ENCODE measurements at regions not wholly inside any gene's neighbourhood (a gene's known extent, or its start where the extent isn't known, plus 50 kb on each side); places are given as distances from the start of the nearest gene placed in this dataset.

DNA sequence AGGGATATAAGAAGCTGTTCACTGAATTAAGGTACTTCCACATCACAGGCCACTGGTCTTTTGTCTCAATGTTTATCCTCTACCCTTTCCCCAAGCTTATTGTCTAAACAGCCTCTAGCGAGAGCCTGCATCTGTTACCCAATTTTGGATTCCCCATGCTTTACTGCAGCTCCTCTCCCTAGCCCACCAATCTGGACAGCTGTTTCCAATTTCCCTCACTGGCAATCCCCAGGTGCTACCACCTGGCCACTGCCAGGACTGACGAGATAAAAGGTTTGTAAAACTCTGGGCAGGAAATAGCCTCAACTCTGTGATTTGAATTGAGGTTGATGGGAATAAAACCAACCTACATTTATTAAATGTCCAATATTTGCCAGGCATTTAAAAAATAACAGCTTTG is 58.0 kb upstream of the TEX9 start:
- peak; percentile 2 to 17 for DNase-seq

GRCh38 chr15:56298723-56299122 is 55.0 kb upstream of the RFX7 start:
- no peak for DNase-seq

GRCh38 chr15:56295433-56295832 is 51.8 kb upstream of the RFX7 start:
- no peak for DNase-seq

DNA sequence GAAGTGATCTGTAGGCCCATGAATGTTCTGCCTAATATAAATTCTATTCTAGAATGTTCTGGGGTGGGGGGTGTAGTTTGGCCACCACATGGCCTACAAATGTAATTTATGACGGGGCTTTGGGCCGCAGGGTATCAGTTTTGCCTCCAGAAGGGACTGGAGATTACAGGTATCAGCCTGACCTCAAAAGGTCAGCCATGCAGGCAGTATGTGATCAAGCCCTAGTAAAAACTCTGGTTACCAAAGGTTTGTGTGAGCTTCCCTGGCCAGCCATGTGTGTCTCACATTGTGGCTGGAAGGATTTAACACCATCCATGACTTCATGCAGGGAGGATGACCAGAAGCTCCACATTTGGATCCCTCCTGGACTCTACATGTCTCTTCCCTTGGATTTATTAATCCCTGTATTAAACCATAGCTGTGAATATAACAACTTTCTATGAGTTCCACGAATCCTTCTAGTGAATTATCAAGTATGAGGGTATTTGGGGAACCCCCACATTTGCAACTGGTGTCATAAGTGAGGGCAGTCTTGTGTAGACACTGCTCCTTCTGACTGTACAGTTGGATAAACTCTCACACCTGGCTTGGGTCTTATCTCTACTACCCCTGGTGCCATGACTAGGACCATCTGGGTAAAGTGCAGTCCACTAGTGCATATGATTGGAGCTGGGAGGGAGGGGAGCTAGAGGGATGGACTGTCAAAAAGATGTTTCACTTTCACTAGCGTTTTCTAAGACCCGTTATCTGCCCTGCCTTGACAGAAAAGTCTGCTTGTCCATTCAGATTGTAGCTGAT is 50.0 kb upstream of the RFX7 start:
- DNase-seq, result no peak

Data from SHP77 (cell line).